Suprapubic skin (tissue), 4 donors: ENCODE measurements at regions not wholly inside any gene's neighbourhood (a gene's known extent, or its start where the extent isn't known, plus 50 kb on each side); places are given as distances from the start of the nearest gene placed in this dataset.
A peak's percentile ranks its signal among the peaks of the same experiment; 100 is the strongest.

ENCODE experiments used
- DNase-seq, 2 donors: peaks; one replicate each; pipeline ENCODE4 v3.0.0-alpha.2; 2019; ENCODE audit warnings: low spot score in 2 of 2
- H3K27ac ChIP-seq: fragments of 200-600 bp; sonication (generic); one replicate; pipeline ENCODE4 v1.5.1; 2019
- H3K27me3 ChIP-seq: fragments of 200-600 bp; sonication (generic); one replicate; pipeline ENCODE4 v1.5.1; 2019
- H3K36me3 ChIP-seq: fragments of 200-600 bp; sonication (generic); one replicate; pipeline ENCODE4 v1.5.1; 2019
- H3K4me1 ChIP-seq: fragments of 200-600 bp; sonication (generic); one replicate; pipeline ENCODE4 v1.5.1; 2019
- H3K4me3 ChIP-seq: fragments of 200-600 bp; sonication (generic); one replicate; pipeline ENCODE4 v1.5.1; 2019; ENCODE audit warnings: mild to moderate bottlenecking
- H3K9me3 ChIP-seq: fragments of 200-600 bp; sonication (generic); one replicate; pipeline ENCODE4 v1.5.1; 2019
- CTCF ChIP-seq, 2 donors: fragments of 200-600 bp in 1 of 2; fragments of 450-650 bp in 1 of 2; sonication (generic) in 1 of 2; IDR thresholded peaks; one replicate each; pipeline ENCODE4 v1.5.1; 2016 to 2019; ENCODE audit warnings: antibody characterized with exemption in 2 of 2, mild to moderate bottlenecking in 1 of 2, moderate library complexity in 1 of 2
- EP300 ChIP-seq: sonication (generic); formaldehyde crosslinking; IDR thresholded peaks from one replicate; pipeline ENCODE4 v1.6.1; 2017; ENCODE audit warnings: antibody characterized with exemption
- POLR2A ChIP-seq, 2 donors: fragments of 450-650 bp; IDR thresholded peaks; one replicate each; pipeline ENCODE4 v1.6.1; 2017; ENCODE audit warnings: antibody characterized with exemption in 2 of 2, mild to moderate bottlenecking in 2 of 2, moderate library complexity in 2 of 2
- POLR2AphosphoS5 ChIP-seq, 3 donors: sonication (generic); formaldehyde crosslinking; IDR thresholded peaks; one replicate each; pipeline ENCODE4 v1.6.1; 2017; ENCODE audit warnings: antibody characterized with exemption in 3 of 3
- WGBS: methylation state at CpG from one replicate; pipeline ENCODE4 v1.1.5; 2018; 5-methylcytosine and 5-hydroxymethylcytosine counted together

GRCh38 chr6:84618836-84619235 is 145.6 kb downstream of the TBX18 start:
- Histone ChIP-seq H3K36me3 (no peaks in the 10 kb centered on the region), H3K4me1 (no peaks in the 10 kb centered on the region), H3K27me3 (no peaks in the 10 kb centered on the region), H3K9me3 (peaks cover 3% of the 10 kb centered on the region), H3K4me3 (no peak overlapping the region), H3K27ac (peak overlapping the region; percentile 59)
- TF ChIP-seq CTCF (IDR thresholded peaks at IDR 0.05) (no peak), POLR2A (IDR thresholded peaks at IDR 0.05) (no peak), POLR2AphosphoS5 (IDR thresholded peaks at IDR 0.05) (no peak), EP300 (no peak)
- 66% methylated on average over 6 of the region's 6 CpGs for WGBS
- DNase-seq: no peak

GRCh38 chr6:84618046-84618752 is 146.2 kb downstream of the TBX18 start:
- Histone ChIP-seq H3K4me1 (no peaks in the 10 kb centered on the region), H3K4me3 (no peak overlapping the region), H3K27ac (peak overlapping the region; percentile 59), H3K27me3 (no peaks in the 10 kb centered on the region), H3K36me3 (no peaks in the 10 kb centered on the region), H3K9me3 (peaks cover 3% of the 10 kb centered on the region)
- WGBS: 49% methylated on average over 8 of the region's 8 CpGs
- no peak for DNase-seq
- TF ChIP-seq EP300: no peak
- TF ChIP-seq POLR2AphosphoS5 (IDR thresholded peaks at IDR 0.05): no peak
- TF ChIP-seq POLR2A (IDR thresholded peaks at IDR 0.05): no peak
- no peak for TF ChIP-seq CTCF (IDR thresholded peaks at IDR 0.05)

- H3K4me3 ChIP-seq: no peak overlapping the region
- no peaks in the 10 kb centered on the region for H3K4me1 ChIP-seq
- DNase-seq: no peak
- TF ChIP-seq POLR2A (IDR thresholded peaks at IDR 0.05) (no peak), POLR2AphosphoS5 (IDR thresholded peaks at IDR 0.05) (no peak), CTCF (IDR thresholded peaks at IDR 0.05) (no peak)
- peaks cover 3% of the 10 kb centered on the region for H3K9me3 ChIP-seq
- 92% methylated on average over 2 of the region's 2 CpGs for WGBS
- no peak overlapping the region for H3K27ac ChIP-seq
- no peaks in the 10 kb centered on the region for H3K36me3 ChIP-seq
- H3K27me3 ChIP-seq: no peaks in the 10 kb centered on the region
Observed at GRCh38 chr6:84615987-84616386, 148.4 kb downstream of the TBX18 start.

GRCh38 chr6:84615113-84615850 is 149.1 kb downstream of the TBX18 start:
- H3K27me3 ChIP-seq: no peaks in the 10 kb centered on the region
- H3K27ac ChIP-seq: no peak overlapping the region
- 93% methylated on average over 2 of the region's 2 CpGs for WGBS
- no peak overlapping the region for H3K4me3 ChIP-seq
- H3K9me3 ChIP-seq: peaks cover 2% of the 10 kb centered on the region
- H3K4me1 ChIP-seq: no peaks in the 10 kb centered on the region
- no peaks in the 10 kb centered on the region for H3K36me3 ChIP-seq
- no peak for DNase-seq
- no peak for TF ChIP-seq POLR2A (IDR thresholded peaks at IDR 0.05)
- TF ChIP-seq CTCF (IDR thresholded peaks at IDR 0.05): no peak
- TF ChIP-seq POLR2AphosphoS5 (IDR thresholded peaks at IDR 0.05): no peak
- no peak for TF ChIP-seq EP300

- 43% methylated on average over 2 of the region's 2 CpGs for WGBS
- Histone ChIP-seq H3K36me3 (no peaks in the 10 kb centered on the region), H3K4me3 (no peak overlapping the region), H3K4me1 (no peaks in the 10 kb centered on the region), H3K27ac (no peak overlapping the region), H3K27me3 (no peaks in the 10 kb centered on the region), H3K9me3 (no peaks in the 10 kb centered on the region)
- TF ChIP-seq POLR2A (IDR thresholded peaks at IDR 0.05): no peak
- TF ChIP-seq CTCF (IDR thresholded peaks at IDR 0.05): no peak
- TF ChIP-seq POLR2AphosphoS5 (IDR thresholded peaks at IDR 0.05): no peak
- TF ChIP-seq EP300: no peak
- DNase-seq: no peak
Observed at GRCh38 chr6:84606860-84607259, 157.5 kb downstream of the TBX18 start.
